H1 (cell line): ENCODE measurements at regions not wholly inside any gene's neighbourhood (a gene's known extent, or its start where the extent isn't known, plus 50 kb on each side); places are given as distances from the start of the nearest gene placed in this dataset.
"Not testable (repeated sequence)": the region's sequence is repeated elsewhere in the genome, so short reads cannot be mapped to it uniquely, and the experiment has no call there.

Experiments
- BRCA1 ChIP-seq: IDR thresholded peaks from 2 replicates; pipeline ENCODE4 v1.6.1; 2012; ENCODE audit warnings: low read depth, low read length, improper control_type of control experiment
- EP300 ChIP-seq, 2 experiments: IDR thresholded peaks; 1 replicate in 1 of 2; 2 replicates in 1 of 2; pipeline ENCODE4 v1.6.1; 2011 to 2012; ENCODE audit warnings: low read depth in 2 of 2, low read length in 2 of 2, mild to moderate bottlenecking in 2 of 2, borderline replicate concordance in 1 of 2, inconsistent platforms in 1 of 2, moderate library complexity in 1 of 2
- EZH2 ChIP-seq: fragments of 200-600 bp; sonication (generic); IDR thresholded peaks from 2 replicates; pipeline ENCODE4 v1.7.1; 2012; ENCODE audit warnings: low read depth, mild to moderate bottlenecking, moderate library complexity, low read length, inconsistent platforms; ENCODE audit not compliant: severe bottlenecking
- GABPA ChIP-seq: IDR thresholded peaks from 2 replicates; pipeline ENCODE4 v1.6.1; 2011; ENCODE audit warnings: mild to moderate bottlenecking, low read length, moderate library complexity, borderline replicate concordance; ENCODE audit not compliant: insufficient read depth
- HDAC2 ChIP-seq, 2 experiments: fragments of 300-600 bp in 1 of 2; sonication (generic) in 1 of 2; IDR thresholded peaks; 2 replicates each; pipeline ENCODE4 v1.6.1; 2011 to 2012; ENCODE audit warnings: low read depth in 2 of 2, low read length in 2 of 2, mild to moderate bottlenecking in 2 of 2, moderate library complexity in 2 of 2, borderline replicate concordance in 1 of 2, inconsistent platforms in 1 of 2
- MAX ChIP-seq: IDR thresholded peaks from 2 replicates; pipeline ENCODE4 v1.6.1; 2012; ENCODE audit warnings: inconsistent platforms
- POLR2AphosphoS5 ChIP-seq: IDR thresholded peaks from 2 replicates; pipeline ENCODE4 v1.6.1; 2011; ENCODE audit warnings: low read depth, low read length
- RFX5 ChIP-seq: IDR thresholded peaks from 2 replicates; pipeline ENCODE4 v1.6.1; 2011; ENCODE audit warnings: low read depth, low read length, improper control_type of control experiment, borderline replicate concordance
- YY1 ChIP-seq: IDR thresholded peaks from 2 replicates; pipeline ENCODE4 v1.6.1; 2011; ENCODE audit warnings: low read depth, mild to moderate bottlenecking, low read length
- ZNF274 ChIP-seq: IDR thresholded peaks from 2 replicates; pipeline ENCODE4 v1.7.0; 2012; ENCODE audit warnings: low read length, borderline replicate concordance; ENCODE audit errors: extremely low read depth
- TF ChIP-seq, protein P1 (sequence below), 3 experiments: IDR thresholded peaks; 1 replicate in 2 of 3; 2 replicates in 1 of 3; pipeline versions ENCODE4 v1.5.1 to v1.6.1; 2011; ENCODE audit warnings: low read length in 3 of 3, mild to moderate bottlenecking in 3 of 3, inconsistent platforms in 2 of 3, low read depth in 1 of 3, moderate library complexity in 1 of 3; ENCODE audit not compliant: insufficient read depth in 1 of 3; ENCODE audit errors: control extremely low read depth in 1 of 3
- TF ChIP-seq, protein P2 (sequence below): IDR thresholded peaks from 2 replicates; pipeline ENCODE4 v1.6.1; 2012; ENCODE audit warnings: low read length, inconsistent platforms

DNA sequence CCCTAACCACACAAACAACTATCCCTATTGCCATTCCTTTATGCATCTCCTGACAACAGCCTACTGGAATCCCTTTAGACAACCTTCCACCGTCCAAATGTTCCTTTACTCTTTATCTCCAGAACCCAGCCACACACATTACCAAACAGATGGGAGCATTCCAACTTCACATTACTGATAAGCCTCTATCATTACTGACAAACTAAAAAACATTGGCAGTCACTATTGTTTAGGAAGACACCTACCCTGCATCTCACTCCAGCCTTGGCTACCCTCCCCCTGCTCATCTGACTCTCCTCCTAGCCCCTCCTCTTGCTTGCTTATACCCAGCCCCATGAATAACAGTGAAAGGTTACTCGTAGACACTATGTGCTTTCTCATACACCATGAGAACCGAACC is 130.3 kb upstream of the ATF7IP start:
- TF ChIP-seq HDAC2 (IDR thresholded peaks at IDR 0.05; ENCODE audit: borderline replicate concordance in 1 of 2, low read depth in 2 of 2, low read length in 2 of 2); EP300 (IDR thresholded peaks at IDR 0.05; ENCODE audit: borderline replicate concordance in 1 of 2, low read depth in 2 of 2, low read length in 2 of 2); MAX; BRCA1; YY1; POLR2AphosphoS5; EZH2; RFX5; ZNF274; GABPA: not testable (repeated sequence)
- TF ChIP-seq, protein P1, sequence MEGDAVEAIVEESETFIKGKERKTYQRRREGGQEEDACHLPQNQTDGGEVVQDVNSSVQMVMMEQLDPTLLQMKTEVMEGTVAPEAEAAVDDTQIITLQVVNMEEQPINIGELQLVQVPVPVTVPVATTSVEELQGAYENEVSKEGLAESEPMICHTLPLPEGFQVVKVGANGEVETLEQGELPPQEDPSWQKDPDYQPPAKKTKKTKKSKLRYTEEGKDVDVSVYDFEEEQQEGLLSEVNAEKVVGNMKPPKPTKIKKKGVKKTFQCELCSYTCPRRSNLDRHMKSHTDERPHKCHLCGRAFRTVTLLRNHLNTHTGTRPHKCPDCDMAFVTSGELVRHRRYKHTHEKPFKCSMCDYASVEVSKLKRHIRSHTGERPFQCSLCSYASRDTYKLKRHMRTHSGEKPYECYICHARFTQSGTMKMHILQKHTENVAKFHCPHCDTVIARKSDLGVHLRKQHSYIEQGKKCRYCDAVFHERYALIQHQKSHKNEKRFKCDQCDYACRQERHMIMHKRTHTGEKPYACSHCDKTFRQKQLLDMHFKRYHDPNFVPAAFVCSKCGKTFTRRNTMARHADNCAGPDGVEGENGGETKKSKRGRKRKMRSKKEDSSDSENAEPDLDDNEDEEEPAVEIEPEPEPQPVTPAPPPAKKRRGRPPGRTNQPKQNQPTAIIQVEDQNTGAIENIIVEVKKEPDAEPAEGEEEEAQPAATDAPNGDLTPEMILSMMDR (IDR thresholded peaks at IDR 0.05; ENCODE audit: control extremely low read depth in 1 of 3, insufficient read depth in 1 of 3, low read depth in 1 of 3, low read length in 3 of 3), result not testable (repeated sequence)
- TF ChIP-seq, protein P2, sequence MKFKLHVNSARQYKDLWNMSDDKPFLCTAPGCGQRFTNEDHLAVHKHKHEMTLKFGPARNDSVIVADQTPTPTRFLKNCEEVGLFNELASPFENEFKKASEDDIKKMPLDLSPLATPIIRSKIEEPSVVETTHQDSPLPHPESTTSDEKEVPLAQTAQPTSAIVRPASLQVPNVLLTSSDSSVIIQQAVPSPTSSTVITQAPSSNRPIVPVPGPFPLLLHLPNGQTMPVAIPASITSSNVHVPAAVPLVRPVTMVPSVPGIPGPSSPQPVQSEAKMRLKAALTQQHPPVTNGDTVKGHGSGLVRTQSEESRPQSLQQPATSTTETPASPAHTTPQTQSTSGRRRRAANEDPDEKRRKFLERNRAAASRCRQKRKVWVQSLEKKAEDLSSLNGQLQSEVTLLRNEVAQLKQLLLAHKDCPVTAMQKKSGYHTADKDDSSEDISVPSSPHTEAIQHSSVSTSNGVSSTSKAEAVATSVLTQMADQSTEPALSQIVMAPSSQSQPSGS, result not testable (repeated sequence)
